Fibroblast of skin of back (primary cell): ENCODE measurements at regions not wholly inside any gene's neighbourhood (a gene's known extent, or its start where the extent isn't known, plus 50 kb on each side); places are given as distances from the start of the nearest gene placed in this dataset.

Experiments used
- DNase-seq: peaks from one replicate; pipeline ENCODE4 v3.0.0-alpha.2; 2013

- no peak for DNase-seq
These were observed 195.9 kb upstream of the ADARB2 start for GRCh38 chr10:1933215-1933614.

DNA sequence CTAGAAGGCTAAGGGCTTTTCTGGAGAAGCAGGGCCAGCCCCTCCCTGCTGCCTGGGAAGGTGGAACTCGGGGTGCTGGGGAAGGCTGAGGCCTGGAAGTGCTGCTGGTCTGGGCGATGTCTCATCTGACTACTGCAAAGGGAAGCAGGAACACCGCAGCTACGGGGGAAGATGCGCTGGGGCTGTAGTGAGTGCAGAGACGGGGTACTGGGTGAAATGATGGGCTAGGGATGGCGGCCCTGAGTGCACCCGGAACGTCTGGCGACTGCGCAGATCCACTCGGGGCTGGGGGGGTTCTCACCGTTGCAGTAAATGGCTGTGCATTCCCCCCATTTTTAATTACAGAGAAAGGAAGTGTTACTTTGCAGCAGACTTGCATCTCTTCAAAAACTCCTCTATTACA lies 195.4 kb upstream of the ADARB2 start:
- DNase-seq, result no peak

- DNase-seq, result no peak
These were observed 191.3 kb upstream of the ADARB2 start for GRCh38 chr10:1928606-1929005.

DNA sequence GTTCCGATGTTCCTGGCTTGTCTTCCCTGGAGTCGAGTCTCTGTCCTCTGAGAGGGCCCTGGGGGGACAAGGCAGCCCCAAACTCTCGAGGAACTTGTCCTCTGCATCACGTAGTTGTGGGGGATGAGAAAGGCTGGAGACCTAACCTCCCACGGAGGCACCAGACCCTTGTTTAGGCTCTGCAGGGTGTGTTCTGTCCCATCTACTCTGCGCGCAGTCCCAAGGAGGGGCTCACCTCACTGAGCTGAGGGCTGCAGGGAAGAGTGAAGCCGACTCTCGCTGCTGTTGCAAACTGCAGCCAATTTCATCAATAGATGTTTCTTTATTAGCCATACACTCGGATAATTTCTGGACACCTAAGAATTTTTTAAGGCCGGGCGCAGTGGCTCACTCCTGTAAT lies 186.7 kb upstream of the ADARB2 start:
- no peak for DNase-seq

DNA sequence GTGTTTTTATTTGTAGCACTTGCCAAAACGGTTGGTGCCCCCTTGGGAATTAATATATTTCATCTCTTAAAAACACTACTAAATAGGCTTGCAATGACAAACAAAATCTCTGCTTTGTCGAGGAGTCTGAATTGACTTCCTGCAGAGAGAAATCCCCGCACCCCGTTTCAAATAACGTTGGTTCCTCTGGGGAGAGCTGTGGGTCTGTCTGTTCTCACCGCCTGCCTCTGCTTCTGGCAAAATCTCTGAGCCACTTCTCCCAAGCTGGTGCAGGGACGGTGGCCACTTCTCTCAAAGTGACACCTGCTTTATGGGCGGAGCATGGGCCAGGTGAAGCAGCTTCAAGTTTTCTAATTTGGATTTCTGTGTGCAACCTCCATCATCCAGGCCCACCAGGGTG lies 186.3 kb upstream of the ADARB2 start:
- no peak for DNase-seq

- DNase-seq, result no peak
These were observed 183.6 kb upstream of the ADARB2 start for GRCh38 chr10:1920941-1921340.

DNA sequence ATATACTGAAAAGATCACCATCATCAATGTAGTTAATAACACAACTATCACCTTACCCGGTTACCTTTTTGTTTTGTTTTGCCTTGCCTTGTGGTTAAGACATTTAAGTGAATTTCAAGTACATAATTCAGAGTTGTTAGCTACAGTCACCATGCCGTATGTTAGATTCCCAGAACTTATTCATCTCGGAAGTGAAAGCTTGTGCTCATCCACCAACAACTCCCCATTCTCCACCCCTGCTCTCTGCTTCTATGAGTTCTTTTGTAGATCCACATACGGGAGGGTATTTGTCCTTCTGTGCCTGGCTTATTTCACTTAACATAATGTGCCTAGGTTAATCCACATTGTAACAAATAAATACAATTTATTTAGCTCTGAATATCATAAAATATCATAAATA lies 182.8 kb upstream of the ADARB2 start:
- no peak for DNase-seq

DNA sequence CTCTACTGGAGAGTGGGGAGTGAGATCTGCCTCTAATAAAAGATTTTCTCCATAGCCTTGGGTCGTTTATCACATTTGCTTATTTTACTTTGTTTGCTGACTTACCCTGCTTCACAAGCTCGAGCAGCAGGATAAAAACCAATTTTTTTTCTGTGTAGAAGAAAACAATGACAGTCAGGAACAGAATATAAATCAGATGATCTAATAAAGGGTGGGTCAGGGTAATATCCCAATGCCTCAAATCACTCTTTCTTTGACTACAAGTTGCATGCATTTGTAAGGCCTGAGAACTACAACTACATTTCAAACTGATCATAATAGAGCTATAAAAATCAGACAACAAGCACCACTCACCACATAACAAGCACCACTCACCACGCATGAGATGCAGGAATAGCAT lies 174.4 kb upstream of the ADARB2 start:
- DNase-seq, result no peak

GRCh38 chr10:1903982-1904381 lies 166.7 kb upstream of the ADARB2 start:
- no peak for DNase-seq

DNA sequence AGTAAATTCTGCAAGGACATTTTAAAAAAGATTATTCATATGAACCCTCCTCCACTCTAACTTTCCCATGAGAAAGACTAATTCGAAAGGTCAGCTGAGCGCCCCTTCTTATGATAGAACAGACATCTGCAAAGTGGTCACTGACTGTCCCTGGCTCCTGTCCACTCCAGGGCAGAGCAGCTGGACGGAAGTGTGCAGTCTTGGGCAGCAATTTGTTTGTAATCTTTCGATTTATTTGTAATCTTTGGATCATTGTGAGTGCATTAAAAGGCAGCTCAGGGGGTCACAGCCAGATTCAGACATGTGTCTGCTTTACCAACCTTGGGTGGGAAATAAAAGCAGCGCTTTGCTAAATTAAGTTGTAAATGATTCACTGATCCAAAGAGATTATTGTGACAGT lies 158.8 kb upstream of the ADARB2 start:
- no peak for DNase-seq

DNA sequence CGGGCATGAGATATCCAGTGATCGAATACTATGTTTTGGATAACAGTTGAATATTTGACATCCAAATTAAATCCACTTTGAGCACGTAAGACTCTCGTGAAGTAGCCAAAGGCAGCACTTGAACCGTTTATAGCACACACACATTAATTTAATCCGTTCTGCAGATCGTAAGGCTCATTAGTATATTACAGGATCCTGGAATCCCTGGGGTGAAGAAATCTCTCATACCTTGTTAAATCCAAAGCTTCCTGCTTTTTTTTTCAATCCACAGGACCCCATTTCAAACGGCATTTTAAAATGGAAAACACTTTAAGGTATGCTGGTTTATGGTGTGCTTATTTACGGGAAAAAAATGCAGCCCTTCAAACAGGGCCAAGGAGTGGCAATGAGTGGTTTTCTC lies 158.4 kb upstream of the ADARB2 start:
- no peak for DNase-seq

DNA sequence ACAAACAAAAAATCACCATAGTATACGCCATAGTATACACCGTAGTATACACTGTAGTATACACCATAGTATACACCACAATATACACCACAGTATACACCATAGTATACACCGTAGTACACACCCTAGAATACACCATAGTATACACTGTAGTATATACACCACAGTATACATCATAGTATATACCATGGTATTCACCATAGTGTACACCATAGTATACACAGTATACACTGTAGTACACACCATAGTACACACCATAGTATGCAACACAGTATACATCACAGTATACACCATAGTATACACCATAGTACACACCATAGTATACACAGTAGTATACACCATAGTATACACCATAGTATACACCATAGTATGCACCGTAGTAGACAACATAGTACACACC lies 157.6 kb upstream of the ADARB2 start:
- no peak for DNase-seq

DNA sequence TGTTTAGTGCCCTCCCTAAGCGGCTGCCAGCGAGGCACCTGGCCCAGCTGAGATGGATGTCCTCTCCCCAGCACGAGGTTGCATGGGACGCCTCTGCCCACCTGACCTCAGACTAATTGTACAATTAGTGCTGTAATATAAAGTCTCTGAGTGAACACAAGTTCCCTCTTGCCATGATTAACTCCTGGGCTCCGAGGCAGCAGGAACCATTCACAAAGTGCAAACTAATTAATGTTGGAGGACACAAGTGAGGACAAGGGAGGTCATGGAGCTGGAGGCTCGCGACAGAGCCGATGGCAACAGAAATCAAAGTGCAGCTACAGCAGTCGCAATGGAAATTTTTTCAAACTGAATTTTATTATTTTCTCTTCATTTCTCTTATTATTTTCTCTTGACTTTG lies 156.6 kb upstream of the ADARB2 start:
- no peak for DNase-seq

GRCh38 chr10:1886039-1886438 lies 148.7 kb upstream of the ADARB2 start:
- no peak for DNase-seq

DNA sequence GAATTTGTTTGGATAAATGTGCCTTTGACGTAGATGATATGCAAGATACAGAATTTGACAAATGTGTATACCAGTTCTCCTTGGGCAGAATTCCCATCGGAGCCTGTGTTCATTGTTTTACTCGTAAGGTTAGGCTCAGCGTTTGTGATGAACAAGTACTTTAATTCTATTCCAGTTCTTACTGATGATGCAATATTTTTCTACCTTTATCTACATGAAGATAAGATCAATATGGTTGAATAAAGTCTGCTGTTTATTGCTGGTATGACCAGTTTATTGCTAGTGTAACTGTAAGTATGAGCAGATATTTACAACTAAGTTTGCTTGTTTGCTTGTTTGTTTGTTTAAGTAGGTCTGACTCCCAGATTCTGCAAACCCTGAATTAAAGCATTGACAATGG lies 145.4 kb upstream of the ADARB2 start:
- no peak for DNase-seq

DNA sequence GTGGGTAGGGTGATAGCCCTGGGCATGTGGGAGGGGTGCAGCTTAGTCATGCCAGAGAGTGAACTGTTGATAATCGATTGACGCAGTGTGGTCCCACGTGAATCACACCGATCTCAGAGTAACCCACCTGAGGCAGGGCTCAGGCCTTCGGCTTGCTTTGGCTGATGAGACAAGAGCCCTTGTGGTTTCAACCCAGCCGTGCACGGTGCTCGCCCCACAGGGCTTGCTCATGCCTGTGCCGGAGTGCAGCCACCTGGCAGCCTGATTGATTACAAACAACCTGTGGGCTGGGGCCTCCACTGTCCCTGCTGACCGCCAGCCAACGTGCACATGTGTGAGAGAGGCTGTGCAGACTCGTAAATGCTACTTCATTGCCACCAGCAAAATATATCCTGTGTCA lies 144.9 kb upstream of the ADARB2 start:
- no peak for DNase-seq

DNA sequence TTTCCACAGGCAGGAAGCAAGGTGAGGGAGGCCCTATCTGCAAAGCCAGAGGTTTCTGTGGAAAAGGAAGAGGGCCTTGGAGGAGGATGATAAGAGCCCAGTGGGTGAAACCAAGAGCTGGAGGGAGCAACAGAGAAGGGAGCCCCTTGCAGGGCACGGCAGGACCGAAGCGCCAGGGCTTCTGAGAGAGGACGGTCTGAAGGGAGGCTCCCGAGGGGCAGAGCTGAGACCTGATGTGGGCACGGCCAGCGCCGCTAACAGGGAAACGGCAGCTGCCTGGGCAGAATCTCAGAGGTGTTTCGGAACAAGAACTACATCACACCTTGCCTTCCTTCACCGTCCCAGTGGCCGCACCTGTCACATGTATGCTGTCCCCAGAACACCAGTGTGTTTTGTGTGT lies 144.3 kb upstream of the ADARB2 start:
- no peak for DNase-seq

- DNase-seq, result no peak
These were observed 137.2 kb upstream of the ADARB2 start for GRCh38 chr10:1874533-1874932.

DNA sequence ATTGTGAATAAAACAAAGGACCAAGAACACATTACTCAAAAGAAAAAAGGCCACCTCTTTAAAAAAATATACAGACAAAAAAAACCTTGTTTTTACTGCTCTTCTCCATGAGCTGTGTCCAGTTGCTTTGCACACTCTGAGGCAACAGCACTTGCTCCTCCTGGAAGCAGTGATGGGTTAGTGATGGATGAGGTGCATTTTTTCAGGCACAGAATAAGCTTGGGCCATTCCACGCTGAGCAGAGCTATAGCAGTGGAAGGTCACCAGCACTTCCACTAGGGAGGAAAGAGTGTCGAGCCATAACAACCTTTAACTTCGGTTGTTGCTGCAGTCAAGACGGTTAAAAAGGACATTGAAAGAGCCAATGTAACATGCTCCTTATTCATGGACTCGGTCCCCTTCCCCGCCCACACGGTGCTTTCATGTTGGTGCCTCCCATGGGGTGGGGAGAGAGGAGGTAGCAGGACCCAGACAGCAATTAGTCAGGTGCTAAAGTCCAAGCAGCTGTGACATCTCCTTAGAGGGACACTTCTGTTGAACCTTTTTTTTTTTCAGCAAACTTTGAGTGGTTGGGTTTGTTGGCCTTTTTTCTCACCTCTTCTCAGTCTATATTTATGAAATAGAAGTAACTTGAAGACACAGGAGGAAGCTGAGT lies 136.5 kb upstream of the ADARB2 start:
- no peak for DNase-seq

- no peak for DNase-seq
These were observed 134.9 kb upstream of the ADARB2 start for GRCh38 chr10:1872151-1872726.

- no peak for DNase-seq
These were observed 133.2 kb upstream of the ADARB2 start for GRCh38 chr10:1870491-1870890.

DNA sequence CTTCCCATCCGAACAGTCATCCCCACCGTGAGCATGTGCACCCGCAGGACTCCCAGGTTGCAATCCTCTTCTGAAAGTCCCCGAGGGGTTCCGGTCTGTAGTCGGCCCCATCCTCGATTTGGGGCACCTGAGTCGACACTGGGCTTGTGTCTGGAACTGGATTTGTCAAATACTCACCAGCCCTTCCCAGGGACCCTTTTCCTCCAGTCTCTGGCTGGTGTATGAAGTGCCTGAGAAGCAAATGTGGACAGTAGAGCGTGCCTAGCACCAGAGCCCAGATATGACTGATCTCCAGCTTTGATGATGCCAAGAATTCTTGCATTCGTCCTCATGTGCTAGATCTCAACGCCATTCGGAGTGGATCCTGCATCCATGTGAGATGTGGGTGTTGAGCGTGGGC lies 132.5 kb upstream of the ADARB2 start:
- DNase-seq, result no peak

- DNase-seq, result no peak
These were observed 123.0 kb upstream of the ADARB2 start for GRCh38 chr10:1860351-1860750.

DNA sequence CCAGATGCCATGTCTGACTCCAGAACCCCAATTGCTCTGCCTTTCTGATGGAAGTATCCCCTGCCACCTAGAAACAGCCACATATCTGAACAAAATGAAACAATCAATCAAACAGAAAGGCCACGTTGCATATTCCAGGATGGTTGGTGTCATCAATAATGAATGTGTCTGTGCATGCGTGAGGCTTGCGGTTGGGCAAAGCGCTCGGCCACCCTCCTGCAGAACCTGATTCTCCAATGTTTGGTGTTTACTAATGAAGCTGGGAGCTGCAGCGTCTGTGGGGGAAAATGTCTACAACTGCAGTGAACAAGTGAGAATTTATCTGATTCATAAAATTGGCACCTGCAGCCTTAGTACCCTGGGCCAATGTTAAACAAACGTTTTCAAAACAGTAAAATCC lies 121.2 kb upstream of the ADARB2 start:
- DNase-seq, result no peak

- DNase-seq, result no peak
These were observed 120.7 kb upstream of the ADARB2 start for GRCh38 chr10:1858048-1858447.
